ENCODE measurements at regions not wholly inside any gene's neighbourhood (a gene's known extent, or its start where the extent isn't known, plus 50 kb on each side); places are given as distances from the start of the nearest gene placed in this dataset.

- TF ChIP-seq, protein P1, sequence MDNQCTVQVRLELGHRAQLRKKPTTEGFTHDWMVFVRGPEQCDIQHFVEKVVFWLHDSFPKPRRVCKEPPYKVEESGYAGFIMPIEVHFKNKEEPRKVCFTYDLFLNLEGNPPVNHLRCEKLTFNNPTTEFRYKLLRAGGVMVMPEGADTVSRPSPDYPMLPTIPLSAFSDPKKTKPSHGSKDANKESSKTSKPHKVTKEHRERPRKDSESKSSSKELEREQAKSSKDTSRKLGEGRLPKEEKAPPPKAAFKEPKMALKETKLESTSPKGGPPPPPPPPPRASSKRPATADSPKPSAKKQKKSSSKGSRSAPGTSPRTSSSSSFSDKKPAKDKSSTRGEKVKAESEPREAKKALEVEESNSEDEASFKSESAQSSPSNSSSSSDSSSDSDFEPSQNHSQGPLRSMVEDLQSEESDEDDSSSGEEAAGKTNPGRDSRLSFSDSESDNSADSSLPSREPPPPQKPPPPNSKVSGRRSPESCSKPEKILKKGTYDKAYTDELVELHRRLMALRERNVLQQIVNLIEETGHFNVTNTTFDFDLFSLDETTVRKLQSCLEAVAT (IDR thresholded peaks at IDR 0.05) = no peak
- TF ChIP-seq NRF1 (conservative IDR thresholded peaks at IDR 0.05 in 1 of 2, IDR thresholded peaks at IDR 0.05 in 1 of 2) = no peak
- TF ChIP-seq TAF15 (IDR thresholded peaks at IDR 0.05; ENCODE audit: low read depth, low read length) = no peak
- TF ChIP-seq PURB (CRISPR knock-in tag; IDR thresholded peaks at IDR 0.05; ENCODE audit: low read depth) = no peak
Observed at GRCh38 chr11:32003335-32003734, 87.5 kb upstream of the RCN1 start (continued).

- no peak for FAIRE-seq
- no peak overlapping the region for H3K9ac ChIP-seq (ENCODE audit: insufficient read depth in 1 of 2, low read depth in 2 of 2, low read length in 2 of 2)
- WGBS (ENCODE audit: insufficient coverage, low coverage, missing lambda C conversion rate) = 0% methylated on average over 2 of the region's 2 CpGs
- intact Hi-C loops (cut with micrococcal nuclease) = no loop called here
- ChIA-PET CTCF (ENCODE audit: low intra/inter-chr PET ratio) (no interaction called here), POLR2A (interaction anchor here (1.5 kb wide), 1 partner anchor 9 kb away, joined by 7 read pairs; no protein-coding TSS in a partner anchor)
- in situ Hi-C loops (cut with MboI) = no loop called here
- H3K4me2 ChIP-seq (ENCODE audit: insufficient read depth, low read length) = no peak overlapping the region
- H2AFZ ChIP-seq (ENCODE audit: low read depth, low read length) = no peak overlapping the region
- ATAC-seq = no peak
- no peak overlapping the region for H3K27ac ChIP-seq (ENCODE audit: extremely low read depth, low read depth, low read length)
- no peaks in the 10 kb centered on the region for H3K4me1 ChIP-seq (replicated peaks in 1 of 2; ENCODE audit: control insufficient read depth in 2 of 2, insufficient read depth in 2 of 2, low read length in 2 of 2)
- H3K4me3 ChIP-seq = no peak overlapping the region
- no peaks in the 10 kb centered on the region for H3K9me1 ChIP-seq (ENCODE audit: control insufficient read depth, insufficient read depth, low read length)
- TF ChIP-seq CGGBP1 (CRISPR knock-in tag; IDR thresholded peaks at IDR 0.05) = no peak
- no peaks in the 10 kb centered on the region for H3K9me3 ChIP-seq (replicated peaks; ENCODE audit: control insufficient read depth, insufficient read depth, low read depth, low read length)
- no peak for DNase-seq (ENCODE audit: extremely low read depth in 1 of 4, low spot score in 3 of 4)
- H4K20me1 ChIP-seq (replicated peaks; ENCODE audit: control insufficient read depth, insufficient read depth, low read length) = no peaks in the 10 kb centered on the region; the same call in 1 of the 2 replicates
- H3K36me3 ChIP-seq (ENCODE audit: control insufficient read depth, insufficient read depth, low read length) = no peaks in the 10 kb centered on the region
- BruUV-seq (replicated peaks) = no TSS peak
- H3K79me2 ChIP-seq (ENCODE audit: control insufficient read depth, insufficient read depth, low read length) = no peaks in the 10 kb centered on the region
- peaks cover 2 to 26% of the 10 kb centered on the region in 2 experiments; a peak in 3 of 5 replicates for H3K27me3 ChIP-seq (ENCODE audit: control insufficient read depth in 2 of 2, insufficient read depth in 2 of 2, low read length in 2 of 2)
Observed at GRCh38 chr11:32002311-32002710, 88.6 kb upstream of the RCN1 start.
